ENCODE measurements at regions not wholly inside any gene's neighbourhood (a gene's known extent, or its start where the extent isn't known, plus 50 kb on each side); places are given as distances from the start of the nearest gene placed in this dataset.

- H3K4me1 ChIP-seq (ENCODE audit: control insufficient read depth in 2 of 2, insufficient read depth in 2 of 2, low read length in 1 of 2) = no peaks in the 10 kb centered on the region
- no peaks in the 10 kb centered on the region for H3K36me3 ChIP-seq (ENCODE audit: control insufficient read depth in 2 of 2, insufficient read depth in 2 of 2, low read length in 1 of 2)
- H3K9me3 ChIP-seq (ENCODE audit: control insufficient read depth in 2 of 2, insufficient read depth in 1 of 2, low read depth in 1 of 2, low read length in 1 of 2) = no peaks in the 10 kb centered on the region
- H3K27ac ChIP-seq (ENCODE audit: low read depth in 2 of 2, low read length in 1 of 2) = no peak overlapping the region
- 76 to 80% methylated on average over 2 of the region's 2 CpGs for WGBS, 2 donors
- no peaks in the 10 kb centered on the region for H3K27me3 ChIP-seq (ENCODE audit: control insufficient read depth in 1 of 2, insufficient read depth in 2 of 2, low read length in 2 of 2)
- no peak overlapping the region for H3K4me3 ChIP-seq (ENCODE audit: low read depth in 1 of 2, low read length in 2 of 2)
These were observed 224.6 kb upstream of the PLET1 start for GRCh38 chr11:112485280-112485679.

GRCh38 chr11:112497826-112498225, 237.2 kb upstream of the PLET1 start:
- Histone ChIP-seq H3K36me3 (ENCODE audit: control insufficient read depth in 2 of 2, insufficient read depth in 2 of 2, low read length in 1 of 2) (no peaks in the 10 kb centered on the region), H3K4me3 (ENCODE audit: low read depth in 1 of 2, low read length in 2 of 2) (no peak overlapping the region), H3K4me1 (ENCODE audit: control insufficient read depth in 2 of 2, insufficient read depth in 2 of 2, low read length in 1 of 2) (no peaks in the 10 kb centered on the region), H3K9me3 (ENCODE audit: control insufficient read depth in 2 of 2, insufficient read depth in 1 of 2, low read depth in 1 of 2, low read length in 1 of 2) (no peaks in the 10 kb centered on the region), H3K27me3 (ENCODE audit: control insufficient read depth in 1 of 2, insufficient read depth in 2 of 2, low read length in 2 of 2) (no peaks in the 10 kb centered on the region), H3K27ac (ENCODE audit: low read depth in 2 of 2, low read length in 1 of 2) (no peak overlapping the region)
- 85 to 89% methylated on average over 1 of the region's 1 CpG for whole genome bisulfite sequencing, 2 donors

- H3K4me3 ChIP-seq (ENCODE audit: low read depth in 1 of 2, low read length in 2 of 2) = no peak overlapping the region
- 69 to 74% methylated on average over 5 of the region's 5 CpGs for whole genome bisulfite sequencing, 2 donors
- H3K27me3 ChIP-seq (ENCODE audit: control insufficient read depth in 1 of 2, insufficient read depth in 2 of 2, low read length in 2 of 2) = no peaks in the 10 kb centered on the region
- no peak overlapping the region for H3K27ac ChIP-seq (ENCODE audit: low read depth in 2 of 2, low read length in 1 of 2)
- H3K4me1 ChIP-seq (ENCODE audit: control insufficient read depth in 2 of 2, insufficient read depth in 2 of 2, low read length in 1 of 2) = no peaks in the 10 kb centered on the region
- no peaks in the 10 kb centered on the region for H3K9me3 ChIP-seq (ENCODE audit: control insufficient read depth in 2 of 2, insufficient read depth in 1 of 2, low read depth in 1 of 2, low read length in 1 of 2)
- H3K36me3 ChIP-seq (ENCODE audit: control insufficient read depth in 2 of 2, insufficient read depth in 2 of 2, low read length in 1 of 2) = no peaks in the 10 kb centered on the region
These were observed 238.0 kb upstream of the PLET1 start for GRCh38 chr11:112498701-112499100.

GRCh38 chr11:112499153-112499880, 238.7 kb upstream of the PLET1 start:
- no peaks in the 10 kb centered on the region for H3K36me3 ChIP-seq (ENCODE audit: control insufficient read depth in 2 of 2, insufficient read depth in 2 of 2, low read length in 1 of 2)
- 63 to 70% methylated on average over 20 of the region's 20 CpGs for WGBS, 2 donors
- no peaks in the 10 kb centered on the region for H3K9me3 ChIP-seq (ENCODE audit: control insufficient read depth in 2 of 2, insufficient read depth in 1 of 2, low read depth in 1 of 2, low read length in 1 of 2)
- no peaks in the 10 kb centered on the region for H3K27me3 ChIP-seq (ENCODE audit: control insufficient read depth in 1 of 2, insufficient read depth in 2 of 2, low read length in 2 of 2)
- no peak overlapping the region for H3K27ac ChIP-seq (ENCODE audit: low read depth in 2 of 2, low read length in 1 of 2)
- no peaks in the 10 kb centered on the region for H3K4me1 ChIP-seq (ENCODE audit: control insufficient read depth in 2 of 2, insufficient read depth in 2 of 2, low read length in 1 of 2)
- H3K4me3 ChIP-seq (ENCODE audit: low read depth in 1 of 2, low read length in 2 of 2) = no peak overlapping the region

- no peak overlapping the region for H3K4me3 ChIP-seq (ENCODE audit: low read depth in 1 of 2, low read length in 2 of 2)
- H3K36me3 ChIP-seq (ENCODE audit: control insufficient read depth in 2 of 2, insufficient read depth in 2 of 2, low read length in 1 of 2) = no peaks in the 10 kb centered on the region
- H3K9me3 ChIP-seq (ENCODE audit: control insufficient read depth in 2 of 2, insufficient read depth in 1 of 2, low read depth in 1 of 2, low read length in 1 of 2) = no peaks in the 10 kb centered on the region
- H3K4me1 ChIP-seq (ENCODE audit: control insufficient read depth in 2 of 2, insufficient read depth in 2 of 2, low read length in 1 of 2) = no peaks in the 10 kb centered on the region
- no peak overlapping the region for H3K27ac ChIP-seq (ENCODE audit: low read depth in 2 of 2, low read length in 1 of 2)
- H3K27me3 ChIP-seq (ENCODE audit: control insufficient read depth in 1 of 2, insufficient read depth in 2 of 2, low read length in 2 of 2) = no peaks in the 10 kb centered on the region
- 88 to 96% methylated on average over 10 of the region's 10 CpGs for whole genome bisulfite sequencing, 2 donors
These were observed 239.2 kb upstream of the PLET1 start for GRCh38 chr11:112499881-112500204.

- no peaks in the 10 kb centered on the region for H3K36me3 ChIP-seq (ENCODE audit: control insufficient read depth in 2 of 2, insufficient read depth in 2 of 2, low read length in 1 of 2)
- H3K9me3 ChIP-seq (ENCODE audit: control insufficient read depth in 2 of 2, insufficient read depth in 1 of 2, low read depth in 1 of 2, low read length in 1 of 2) = no peaks in the 10 kb centered on the region
- H3K4me1 ChIP-seq (ENCODE audit: control insufficient read depth in 2 of 2, insufficient read depth in 2 of 2, low read length in 1 of 2) = no peaks in the 10 kb centered on the region
- H3K4me3 ChIP-seq (ENCODE audit: low read depth in 1 of 2, low read length in 2 of 2) = no peak overlapping the region
- 78 to 82% methylated on average over 5 of the region's 5 CpGs for WGBS, 2 donors
- H3K27me3 ChIP-seq (ENCODE audit: control insufficient read depth in 1 of 2, insufficient read depth in 2 of 2, low read length in 2 of 2) = no peaks in the 10 kb centered on the region
- H3K27ac ChIP-seq (ENCODE audit: low read depth in 2 of 2, low read length in 1 of 2) = no peak overlapping the region
These were observed 242.8 kb upstream of the PLET1 start for GRCh38 chr11:112503410-112503809.

- H3K9me3 ChIP-seq (ENCODE audit: control insufficient read depth in 2 of 2, insufficient read depth in 1 of 2, low read depth in 1 of 2, low read length in 1 of 2) = no peaks in the 10 kb centered on the region
- 90 to 100% methylated on average over 1 of the region's 1 CpG for WGBS, 2 donors
These were observed 243.4 kb upstream of the PLET1 start for GRCh38 chr11:112504056-112504455.

GRCh38 chr11:112506852-112507251, 246.2 kb upstream of the PLET1 start:
- no peaks in the 10 kb centered on the region for H3K9me3 ChIP-seq (ENCODE audit: control insufficient read depth in 2 of 2, insufficient read depth in 1 of 2, low read depth in 1 of 2, low read length in 1 of 2)
- no peaks in the 10 kb centered on the region for H3K27me3 ChIP-seq (ENCODE audit: control insufficient read depth in 1 of 2, insufficient read depth in 2 of 2, low read length in 2 of 2)
- H3K4me1 ChIP-seq (ENCODE audit: control insufficient read depth in 2 of 2, insufficient read depth in 2 of 2, low read length in 1 of 2) = no peaks in the 10 kb centered on the region
- no peak overlapping the region for H3K4me3 ChIP-seq (ENCODE audit: low read depth in 1 of 2, low read length in 2 of 2)
- WGBS, 2 donors = 58% methylated on average over 1 of the region's 1 CpG
- H3K36me3 ChIP-seq (ENCODE audit: control insufficient read depth in 2 of 2, insufficient read depth in 2 of 2, low read length in 1 of 2) = no peaks in the 10 kb centered on the region
- H3K27ac ChIP-seq (ENCODE audit: low read depth in 2 of 2, low read length in 1 of 2) = no peak overlapping the region

More at GRCh38 chr11:112504056-112504455, 243.4 kb upstream of the PLET1 start:
- no peak overlapping the region for H3K4me3 ChIP-seq (ENCODE audit: low read depth in 1 of 2, low read length in 2 of 2)
- no peaks in the 10 kb centered on the region for H3K27me3 ChIP-seq (ENCODE audit: control insufficient read depth in 1 of 2, insufficient read depth in 2 of 2, low read length in 2 of 2)
- no peaks in the 10 kb centered on the region for H3K36me3 ChIP-seq (ENCODE audit: control insufficient read depth in 2 of 2, insufficient read depth in 2 of 2, low read length in 1 of 2)
- H3K4me1 ChIP-seq (ENCODE audit: control insufficient read depth in 2 of 2, insufficient read depth in 2 of 2, low read length in 1 of 2) = no peaks in the 10 kb centered on the region
- no peak overlapping the region for H3K27ac ChIP-seq (ENCODE audit: low read depth in 2 of 2, low read length in 1 of 2)

GRCh38 chr11:112507281-112507680, 246.6 kb upstream of the PLET1 start:
- H3K9me3 ChIP-seq (ENCODE audit: control insufficient read depth in 2 of 2, insufficient read depth in 1 of 2, low read depth in 1 of 2, low read length in 1 of 2) = no peaks in the 10 kb centered on the region
- H3K27me3 ChIP-seq (ENCODE audit: control insufficient read depth in 1 of 2, insufficient read depth in 2 of 2, low read length in 2 of 2) = no peaks in the 10 kb centered on the region
- no peaks in the 10 kb centered on the region for H3K36me3 ChIP-seq (ENCODE audit: control insufficient read depth in 2 of 2, insufficient read depth in 2 of 2, low read length in 1 of 2)
- no peaks in the 10 kb centered on the region for H3K4me1 ChIP-seq (ENCODE audit: control insufficient read depth in 2 of 2, insufficient read depth in 2 of 2, low read length in 1 of 2)
- H3K27ac ChIP-seq (ENCODE audit: low read depth in 2 of 2, low read length in 1 of 2) = no peak overlapping the region
- WGBS, 2 donors = 53 to 59% methylated on average over 2 of the region's 2 CpGs
- no peak overlapping the region for H3K4me3 ChIP-seq (ENCODE audit: low read depth in 1 of 2, low read length in 2 of 2)

GRCh38 chr11:112508750-112509149, 248.1 kb upstream of the PLET1 start:
- 84 to 88% methylated on average over 2 of the region's 2 CpGs for WGBS, 2 donors
- Histone ChIP-seq H3K27me3 (ENCODE audit: control insufficient read depth in 1 of 2, insufficient read depth in 2 of 2, low read length in 2 of 2) (no peaks in the 10 kb centered on the region), H3K27ac (ENCODE audit: low read depth in 2 of 2, low read length in 1 of 2) (no peak overlapping the region), H3K4me1 (ENCODE audit: control insufficient read depth in 2 of 2, insufficient read depth in 2 of 2, low read length in 1 of 2) (no peaks in the 10 kb centered on the region), H3K36me3 (ENCODE audit: control insufficient read depth in 2 of 2, insufficient read depth in 2 of 2, low read length in 1 of 2) (no peaks in the 10 kb centered on the region), H3K4me3 (ENCODE audit: low read depth in 1 of 2, low read length in 2 of 2) (no peak overlapping the region), H3K9me3 (ENCODE audit: control insufficient read depth in 2 of 2, insufficient read depth in 1 of 2, low read depth in 1 of 2, low read length in 1 of 2) (no peaks in the 10 kb centered on the region)

All from esophagus (tissue), 2 donors.